Breast epithelium (tissue), 4 donors: ENCODE measurements at regions not wholly inside any gene's neighbourhood (a gene's known extent, or its start where the extent isn't known, plus 50 kb on each side); places are given as distances from the start of the nearest gene placed in this dataset.

ENCODE experiments used
- DNase-seq, 2 donors: peaks; one replicate each; pipeline ENCODE4 v3.0.0-alpha.2; 2019; ENCODE audit warnings: low spot score in 2 of 2
- H3K27ac ChIP-seq, 2 donors: fragments of 200-600 bp; sonication (generic) in 1 of 2; one replicate each; pipeline ENCODE4 v1.5.1; 2016 to 2019; ENCODE audit warnings: mild to moderate bottlenecking in 1 of 2
- H3K27me3 ChIP-seq, 2 donors: fragments of 200-600 bp; sonication (generic) in 1 of 2; one replicate each; pipeline versions ENCODE4 v1.5.1 to v1.6.0; 2017 to 2019; ENCODE audit warnings: control low read depth in 1 of 2, mild to moderate bottlenecking in 1 of 2
- H3K36me3 ChIP-seq: fragments of 200-600 bp; one replicate; pipeline ENCODE4 v1.5.1; 2019
- H3K4me1 ChIP-seq, 2 donors: fragments of 200-600 bp; sonication (generic); one replicate each; pipeline ENCODE4 v1.5.1; 2016 to 2019; ENCODE audit warnings: control low read depth in 1 of 2
- H3K4me3 ChIP-seq, 3 donors: fragments of 200-600 bp; sonication (generic); 1 replicate in 2 of 3; 2 replicates in 1 of 3; pipeline ENCODE4 v1.5.1; 2016 to 2019; ENCODE audit warnings: mild to moderate bottlenecking in 3 of 3, moderate library complexity in 2 of 3
- H3K9me3 ChIP-seq, 2 donors: fragments of 200-600 bp; sonication (generic) in 1 of 2; one replicate each; pipeline ENCODE4 v1.5.1; 2016 to 2019; ENCODE audit warnings: control low read depth in 1 of 2
- POLR2A ChIP-seq: fragments of 450-650 bp; IDR thresholded peaks from one replicate; pipeline ENCODE4 v1.6.1; 2016; ENCODE audit warnings: antibody characterized with exemption, mild to moderate bottlenecking, moderate library complexity
- POLR2AphosphoS5 ChIP-seq, 3 donors: sonication (generic); formaldehyde crosslinking; IDR thresholded peaks; one replicate each; pipeline ENCODE4 v1.6.1; 2017; ENCODE audit warnings: antibody characterized with exemption in 3 of 3
- intact Hi-C: fragments of 100-400 bp; cut with DNase I; formaldehyde crosslinking; loops from one replicate; pipeline ENCODE4 v1.15.1; 2023; ENCODE audit warnings: low total_unique reads
- TF ChIP-seq, protein P1 (sequence below), 3 donors: fragments of 450-650 bp; IDR thresholded peaks; one replicate each; pipeline ENCODE4 v1.5.1; 2016 to 2017; ENCODE audit warnings: antibody characterized with exemption in 3 of 3, mild to moderate bottlenecking in 3 of 3, moderate library complexity in 3 of 3

DNA sequence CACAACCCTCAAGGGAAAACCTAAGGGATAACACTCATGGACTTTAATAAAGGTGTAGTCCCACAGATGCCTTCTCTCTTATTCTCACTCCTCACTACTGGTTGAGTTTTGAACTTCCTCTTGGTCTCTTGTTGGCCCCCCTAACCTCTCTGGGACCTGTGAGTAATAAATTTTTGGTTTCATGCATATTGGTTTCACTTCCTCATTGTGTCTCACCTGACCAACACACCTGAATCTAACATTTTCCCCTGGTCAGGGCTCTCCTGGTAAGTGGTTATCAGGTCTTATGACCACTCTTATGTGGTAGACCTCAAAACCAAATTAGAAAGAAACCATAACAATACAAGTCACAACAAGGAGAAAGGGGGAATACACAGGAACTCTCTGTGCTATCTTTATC, 60.5 kb upstream of the PRMT6 start:
- H3K4me3 ChIP-seq, result no peak overlapping the region
- no peaks in the 10 kb centered on the region for H3K9me3 ChIP-seq
- no peak for TF ChIP-seq POLR2AphosphoS5 (IDR thresholded peaks at IDR 0.05)
- TF ChIP-seq, protein P1, sequence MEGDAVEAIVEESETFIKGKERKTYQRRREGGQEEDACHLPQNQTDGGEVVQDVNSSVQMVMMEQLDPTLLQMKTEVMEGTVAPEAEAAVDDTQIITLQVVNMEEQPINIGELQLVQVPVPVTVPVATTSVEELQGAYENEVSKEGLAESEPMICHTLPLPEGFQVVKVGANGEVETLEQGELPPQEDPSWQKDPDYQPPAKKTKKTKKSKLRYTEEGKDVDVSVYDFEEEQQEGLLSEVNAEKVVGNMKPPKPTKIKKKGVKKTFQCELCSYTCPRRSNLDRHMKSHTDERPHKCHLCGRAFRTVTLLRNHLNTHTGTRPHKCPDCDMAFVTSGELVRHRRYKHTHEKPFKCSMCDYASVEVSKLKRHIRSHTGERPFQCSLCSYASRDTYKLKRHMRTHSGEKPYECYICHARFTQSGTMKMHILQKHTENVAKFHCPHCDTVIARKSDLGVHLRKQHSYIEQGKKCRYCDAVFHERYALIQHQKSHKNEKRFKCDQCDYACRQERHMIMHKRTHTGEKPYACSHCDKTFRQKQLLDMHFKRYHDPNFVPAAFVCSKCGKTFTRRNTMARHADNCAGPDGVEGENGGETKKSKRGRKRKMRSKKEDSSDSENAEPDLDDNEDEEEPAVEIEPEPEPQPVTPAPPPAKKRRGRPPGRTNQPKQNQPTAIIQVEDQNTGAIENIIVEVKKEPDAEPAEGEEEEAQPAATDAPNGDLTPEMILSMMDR (IDR thresholded peaks at IDR 0.05), result no peak
- no peak for TF ChIP-seq POLR2A
- no peak for DNase-seq
- H3K27ac ChIP-seq, result no peak overlapping the region
- H3K36me3 ChIP-seq, result no peaks in the 10 kb centered on the region
- intact Hi-C loops, result no loop called here
- no peaks in the 10 kb centered on the region for H3K27me3 ChIP-seq
- no peaks in the 10 kb centered on the region for H3K4me1 ChIP-seq

DNA sequence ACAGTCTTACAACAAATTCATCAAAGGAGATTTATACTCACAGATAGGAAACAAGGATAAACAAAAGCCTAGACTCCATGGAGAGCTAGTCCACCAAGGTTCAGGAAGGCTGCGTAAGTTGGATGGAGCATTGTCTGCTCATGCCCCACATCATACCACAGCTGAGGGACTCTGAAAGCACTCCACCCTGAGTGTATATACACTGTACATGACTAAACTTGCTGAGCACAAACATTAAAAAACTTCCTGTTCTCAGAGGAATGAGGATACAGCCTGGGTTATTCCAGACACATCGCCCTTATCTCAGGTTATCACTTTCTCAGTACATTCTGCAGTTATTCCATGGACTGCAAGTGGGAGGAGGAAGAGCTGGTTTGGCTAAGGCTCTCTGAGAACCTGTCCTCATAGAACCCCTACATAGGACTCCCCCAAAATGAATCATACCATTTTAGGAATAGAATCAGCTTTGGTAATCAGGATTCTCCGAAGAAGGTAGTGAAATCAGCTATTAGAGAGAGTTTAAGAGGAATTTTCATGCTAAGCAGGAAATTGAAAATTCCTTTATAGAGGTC, 58.0 kb upstream of the PRMT6 start:
- H3K4me3 ChIP-seq, result no peak overlapping the region
- intact Hi-C loops, result no loop called here
- no peaks in the 10 kb centered on the region for H3K27me3 ChIP-seq
- no peaks in the 10 kb centered on the region for H3K9me3 ChIP-seq
- no peak for TF ChIP-seq POLR2AphosphoS5 (IDR thresholded peaks at IDR 0.05)
- TF ChIP-seq, protein P1 (IDR thresholded peaks at IDR 0.05), result no peak
- no peak for TF ChIP-seq POLR2A
- no peaks in the 10 kb centered on the region for H3K4me1 ChIP-seq
- DNase-seq, result no peak
- H3K27ac ChIP-seq, result no peak overlapping the region
- H3K36me3 ChIP-seq, result no peaks in the 10 kb centered on the region

DNA sequence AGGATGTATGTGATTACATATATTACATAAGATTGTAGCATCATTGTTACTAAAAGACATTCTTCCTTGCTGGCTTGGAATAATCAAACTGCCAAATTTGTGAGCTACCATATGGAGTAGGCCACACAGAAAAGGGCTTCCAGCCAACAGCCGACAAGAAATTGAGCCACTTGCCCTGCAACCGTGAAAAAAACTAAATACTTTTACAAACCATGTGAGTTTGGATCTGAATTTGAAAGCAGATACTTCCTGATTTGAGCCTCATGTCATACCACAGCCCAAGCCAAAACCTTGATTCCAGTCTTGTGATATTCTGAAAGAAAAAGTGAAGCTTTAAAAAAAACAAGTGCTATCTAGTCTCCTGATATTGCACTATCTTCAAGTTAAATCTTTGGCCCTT, 55.6 kb upstream of the PRMT6 start:
- no peaks in the 10 kb centered on the region for H3K4me1 ChIP-seq
- DNase-seq, result no peak
- H3K9me3 ChIP-seq, result no peaks in the 10 kb centered on the region
- no peaks in the 10 kb centered on the region for H3K27me3 ChIP-seq
- no peak overlapping the region for H3K4me3 ChIP-seq
- no peak overlapping the region for H3K27ac ChIP-seq
- no peaks in the 10 kb centered on the region for H3K36me3 ChIP-seq
- intact Hi-C loops, result no loop called here
- TF ChIP-seq, protein P1 (IDR thresholded peaks at IDR 0.05), result no peak
- TF ChIP-seq POLR2AphosphoS5 (IDR thresholded peaks at IDR 0.05), result no peak

DNA sequence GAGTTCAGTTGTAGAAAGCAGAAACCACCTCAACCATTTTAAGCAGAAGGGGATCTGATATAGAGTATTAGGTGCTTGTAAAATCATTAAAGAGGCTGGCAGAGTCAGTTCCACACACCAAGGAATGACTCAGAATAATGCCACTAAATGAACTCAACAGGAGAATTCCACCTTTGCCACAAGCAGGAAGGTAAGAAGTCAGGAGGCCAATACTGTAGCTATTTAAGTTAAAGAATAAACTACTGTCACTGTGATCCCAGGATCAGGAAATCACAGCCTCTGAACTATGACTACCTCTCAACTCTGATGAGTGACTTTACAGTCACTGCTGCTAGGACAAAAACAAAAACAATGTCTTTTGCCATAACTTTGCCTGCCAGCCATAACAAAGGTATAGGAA, 52.5 kb upstream of the PRMT6 start:
- H3K4me1 ChIP-seq, result no peaks in the 10 kb centered on the region
- no peak overlapping the region for H3K27ac ChIP-seq
- DNase-seq, result no peak
- no peaks in the 10 kb centered on the region for H3K27me3 ChIP-seq
- H3K9me3 ChIP-seq, result no peaks in the 10 kb centered on the region
- no peaks in the 10 kb centered on the region for H3K36me3 ChIP-seq
- intact Hi-C loops, result no loop called here
- H3K4me3 ChIP-seq, result no peak overlapping the region
- TF ChIP-seq POLR2A (no peak), POLR2AphosphoS5 (IDR thresholded peaks at IDR 0.05) (no peak)
- TF ChIP-seq, protein P1 (IDR thresholded peaks at IDR 0.05), result no peak

DNA sequence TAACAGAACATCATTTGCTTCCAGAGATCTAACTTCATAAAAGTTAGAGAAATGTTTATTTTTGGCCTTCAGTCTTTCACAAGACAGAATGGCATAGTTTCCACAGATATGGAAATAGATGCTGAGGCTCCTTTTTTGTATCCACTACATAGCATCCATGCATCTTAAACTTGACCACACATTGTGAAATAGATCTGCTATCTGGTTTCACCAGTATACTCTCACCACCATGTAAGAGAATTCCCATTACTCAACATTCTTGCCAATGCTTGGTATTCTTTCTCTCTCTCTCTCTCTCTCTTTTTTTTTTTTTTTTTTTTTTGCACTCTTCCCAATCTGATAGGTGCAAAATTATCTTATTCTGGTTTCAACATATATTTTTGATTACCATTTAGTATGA, 52.1 kb upstream of the PRMT6 start:
- Histone ChIP-seq H3K27me3 (no peaks in the 10 kb centered on the region), H3K36me3 (no peaks in the 10 kb centered on the region), H3K27ac (no peak overlapping the region), H3K9me3 (no peaks in the 10 kb centered on the region), H3K4me1 (no peaks in the 10 kb centered on the region), H3K4me3 (no peak overlapping the region)
- no peak for DNase-seq
- intact Hi-C loops, result no loop called here
- TF ChIP-seq POLR2AphosphoS5 (IDR thresholded peaks at IDR 0.05), result no peak
- TF ChIP-seq, protein P1 (IDR thresholded peaks at IDR 0.05), result no peak
